GM18517 (cell line): ENCODE measurements at regions not wholly inside any gene's neighbourhood (a gene's known extent, or its start where the extent isn't known, plus 50 kb on each side); places are given as distances from the start of the nearest gene placed in this dataset.

Experiments used
- ATAC-seq: cut with Tn5 transposase; IDR thresholded peaks from one replicate; pipeline ENCODE4 v1.9.1; 2021; ENCODE audit warnings: mild to moderate bottlenecking, moderate library complexity; ENCODE audit not compliant: unreplicated experiment

GRCh38 chr9:118028225-118028624 lies 324.0 kb downstream of the TLR4 start:
- no peak for ATAC-seq

DNA sequence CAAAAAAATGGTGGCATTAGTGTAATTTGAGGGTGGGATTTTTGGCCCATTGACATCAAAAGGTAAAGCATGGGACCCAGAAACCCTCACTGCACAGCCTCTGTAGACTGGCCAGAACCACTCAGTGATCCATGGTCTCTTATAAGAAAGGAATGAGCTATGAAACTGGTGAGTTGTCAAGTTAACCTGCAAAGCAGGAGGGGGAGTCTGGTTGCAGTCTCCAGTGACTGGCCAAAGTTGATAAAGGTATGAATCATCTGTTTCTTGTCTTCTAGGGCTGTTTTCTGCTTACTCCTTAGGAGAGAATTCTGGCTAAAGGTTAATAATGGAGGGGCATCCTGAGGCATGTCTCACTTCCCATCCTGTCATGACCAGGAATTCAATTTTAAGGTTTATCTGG lies 325.2 kb downstream of the TLR4 start:
- no peak for ATAC-seq

GRCh38 chr9:118034701-118035100 lies 330.5 kb downstream of the TLR4 start:
- no peak for ATAC-seq

- ATAC-seq = no peak
Measured at GRCh38 chr9:118038713-118039112, 334.5 kb downstream of the TLR4 start.

DNA sequence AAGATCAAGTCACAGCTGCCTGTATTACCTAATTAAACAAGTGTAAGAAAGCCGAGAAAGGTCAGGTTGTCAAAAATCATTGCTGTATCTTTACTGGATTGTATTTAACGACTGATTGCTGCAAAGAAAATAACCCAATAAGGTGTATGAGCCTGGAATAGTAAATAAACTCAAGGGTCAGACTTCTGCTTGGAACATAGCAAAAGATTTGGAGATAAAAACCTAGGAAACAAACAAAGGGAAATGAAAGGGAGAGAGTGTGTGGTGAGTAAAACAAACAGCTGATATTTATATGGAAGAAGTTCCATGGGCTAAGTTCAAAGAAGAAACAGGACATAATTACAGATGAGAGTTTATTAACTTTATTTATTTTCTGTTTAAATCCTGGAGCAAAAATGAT lies 354.0 kb downstream of the TLR4 start:
- no peak for ATAC-seq

DNA sequence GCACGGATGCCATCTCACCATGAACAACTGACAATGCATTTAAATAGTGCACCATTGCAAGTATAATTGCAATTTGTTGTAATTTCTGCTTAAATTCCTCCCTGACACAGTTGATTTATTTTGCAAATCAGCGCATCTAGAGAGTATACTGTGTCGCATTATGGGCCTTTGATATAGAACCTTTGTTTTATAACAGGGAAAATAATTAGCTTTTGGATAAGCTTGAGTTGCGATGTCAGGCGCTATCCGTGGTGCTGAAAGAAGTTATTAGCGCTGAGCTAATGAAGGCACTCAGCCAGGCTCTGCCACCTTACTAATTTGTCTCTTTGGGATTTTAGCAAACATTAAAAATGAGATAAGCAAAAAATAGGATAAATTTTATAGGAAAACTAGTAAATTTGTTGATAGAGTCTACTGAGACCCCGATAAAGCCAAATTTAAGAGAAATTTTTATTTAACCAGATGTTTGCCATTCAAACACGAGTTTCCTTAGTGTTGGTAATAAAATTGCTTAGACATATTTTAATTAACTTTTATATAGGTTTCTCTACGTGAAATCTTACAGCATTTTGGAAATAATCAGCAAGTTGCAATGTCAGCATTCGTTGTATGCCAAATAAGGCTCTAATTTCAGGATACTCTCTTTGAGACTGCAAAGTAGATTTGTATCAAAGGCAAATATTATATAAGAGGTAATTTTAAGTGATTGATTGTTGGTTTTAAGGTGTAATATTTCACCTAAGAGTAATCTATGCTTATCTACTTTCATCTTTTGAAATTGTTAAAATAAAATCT lies 355.5 kb downstream of the TLR4 start:
- no peak for ATAC-seq

- ATAC-seq = no peak
Measured at GRCh38 chr9:118083161-118083560, 379.0 kb downstream of the TLR4 start.

DNA sequence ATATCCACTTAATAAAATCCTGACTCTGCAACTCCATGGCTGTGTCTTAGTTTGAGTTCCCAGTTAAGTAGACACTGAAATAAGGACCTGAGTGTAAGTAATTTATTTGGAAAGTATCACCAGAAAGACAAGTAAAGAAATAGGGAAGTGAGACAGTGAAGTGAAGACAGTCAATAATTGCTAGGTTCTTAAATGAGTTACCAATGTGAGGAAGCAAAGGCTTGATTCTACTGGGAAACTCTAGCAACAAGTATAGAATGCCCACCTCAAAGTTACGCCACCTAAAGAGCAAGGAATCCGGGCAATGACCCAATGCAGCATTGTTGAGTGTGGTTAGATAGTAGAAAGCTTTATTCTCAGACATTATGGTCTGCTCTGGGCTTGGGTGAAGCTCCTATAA lies 383.9 kb downstream of the TLR4 start:
- ATAC-seq = no peak

DNA sequence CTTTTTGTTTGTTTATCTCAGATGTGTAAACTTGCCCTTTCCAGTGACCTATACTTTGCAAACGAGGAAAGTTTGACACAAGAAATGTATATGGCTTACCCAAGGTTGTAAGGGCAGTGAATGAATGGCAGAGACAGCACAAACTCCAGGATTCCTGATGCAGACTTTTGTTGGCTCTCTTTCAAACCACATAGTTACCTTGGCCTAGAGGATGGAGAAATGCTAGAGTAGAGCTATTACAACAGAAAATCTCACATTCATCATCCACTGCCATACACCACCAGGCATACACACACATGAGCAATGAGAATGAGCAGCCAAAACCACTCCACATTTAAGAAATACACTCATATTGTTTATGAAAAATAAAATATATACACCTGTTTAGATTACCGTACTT lies 387.0 kb downstream of the TLR4 start:
- no peak for ATAC-seq

DNA sequence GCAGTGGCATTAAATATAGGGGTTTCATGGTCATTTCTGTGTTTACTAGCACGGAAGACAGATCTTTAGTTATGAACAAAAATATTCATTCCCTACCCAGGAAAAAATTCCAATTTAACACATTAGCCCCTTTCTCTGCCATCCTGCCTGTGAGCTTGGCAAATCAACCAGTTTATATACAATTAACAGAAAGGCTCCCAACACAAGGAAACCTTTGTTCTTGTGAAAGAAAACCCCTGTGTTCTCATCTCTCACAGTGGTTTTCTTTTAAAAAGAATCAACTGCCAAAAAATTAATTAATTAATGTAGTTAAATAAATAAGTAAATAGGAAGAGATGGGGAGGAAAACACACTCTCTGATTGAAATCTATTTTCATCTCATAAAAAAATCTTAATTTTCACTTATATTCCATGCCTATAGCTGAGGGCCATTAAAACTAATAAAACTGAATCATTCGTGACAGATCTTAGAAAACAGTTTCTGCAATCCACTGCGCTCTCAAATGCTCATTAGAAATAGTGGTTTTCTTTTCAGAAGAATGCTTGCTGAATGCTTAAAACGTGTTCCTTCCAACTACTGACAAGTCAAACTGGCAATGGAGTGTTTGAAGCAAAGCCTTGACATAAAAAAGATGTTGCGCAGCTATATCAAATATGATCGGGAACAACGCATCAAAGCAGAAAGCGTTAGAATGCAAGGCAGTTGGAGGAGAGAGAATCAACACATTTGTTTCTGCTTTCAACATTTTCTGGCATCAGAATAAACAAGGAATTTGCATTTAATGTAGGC lies 387.7 kb downstream of the TLR4 start:
- ATAC-seq = no peak

DNA sequence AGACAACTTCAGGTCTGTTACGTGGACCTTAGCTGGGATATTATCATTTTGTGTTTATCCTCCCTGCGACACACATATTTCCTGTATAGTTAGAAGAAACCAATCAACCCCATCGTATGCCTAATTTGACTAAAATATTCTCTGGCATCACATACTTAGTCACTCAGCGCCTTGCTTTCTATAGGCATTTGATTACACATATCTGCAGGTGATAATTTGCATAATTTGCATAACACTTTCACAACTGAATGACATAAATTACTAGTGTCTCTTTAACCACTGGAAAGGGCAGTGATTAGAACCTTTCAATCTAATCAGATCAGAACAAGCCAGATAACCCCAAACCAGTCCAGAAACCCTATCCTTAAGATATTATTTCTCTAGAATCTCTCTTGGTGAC lies 390.2 kb downstream of the TLR4 start:
- ATAC-seq = peak; percentile 49

DNA sequence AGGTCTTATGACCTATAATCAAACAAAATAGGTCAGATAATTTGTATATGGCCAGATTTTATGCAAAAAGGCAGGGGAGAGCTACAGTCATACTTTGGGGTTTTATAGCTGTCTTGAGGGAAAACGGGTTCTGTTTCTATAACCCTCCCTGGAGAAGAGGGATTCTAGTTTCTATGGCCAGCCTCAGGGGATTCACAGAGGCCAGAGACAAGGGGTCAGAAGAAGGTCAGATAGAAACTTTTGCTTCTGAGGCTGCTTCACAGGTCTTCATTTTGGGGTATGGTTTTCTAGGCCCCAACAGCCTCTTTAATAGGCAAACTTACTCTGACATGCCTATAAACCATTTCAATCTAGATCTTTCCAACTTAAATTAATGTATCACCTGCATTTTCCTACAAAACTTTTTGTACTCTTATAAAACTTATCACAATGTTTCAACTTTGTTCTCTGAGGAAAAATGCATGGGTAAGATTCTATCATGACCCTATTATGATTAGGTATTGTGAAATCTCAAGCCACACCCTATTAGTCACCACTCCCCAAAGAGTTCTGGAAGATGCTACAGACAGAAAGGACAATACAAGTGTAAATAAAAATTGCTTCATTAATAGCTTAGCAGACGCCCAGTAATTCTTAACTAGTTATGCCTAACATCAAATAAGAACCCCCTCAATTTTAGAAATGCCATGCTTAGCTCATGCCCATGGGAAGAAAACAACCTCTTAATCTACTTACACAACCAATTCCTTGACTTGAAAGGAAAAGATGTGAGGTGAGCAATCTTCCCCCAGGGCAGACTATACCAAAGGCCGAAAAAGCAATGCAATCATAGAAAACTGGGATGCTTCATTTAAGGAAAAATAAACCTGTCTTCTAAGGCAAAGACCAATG lies 396.6 kb downstream of the TLR4 start:
- no peak for ATAC-seq

- ATAC-seq = no peak
Measured at GRCh38 chr9:118104363-118104762, 400.2 kb downstream of the TLR4 start.

- no peak for ATAC-seq
Measured at GRCh38 chr9:118108971-118109370, 404.8 kb downstream of the TLR4 start.

DNA sequence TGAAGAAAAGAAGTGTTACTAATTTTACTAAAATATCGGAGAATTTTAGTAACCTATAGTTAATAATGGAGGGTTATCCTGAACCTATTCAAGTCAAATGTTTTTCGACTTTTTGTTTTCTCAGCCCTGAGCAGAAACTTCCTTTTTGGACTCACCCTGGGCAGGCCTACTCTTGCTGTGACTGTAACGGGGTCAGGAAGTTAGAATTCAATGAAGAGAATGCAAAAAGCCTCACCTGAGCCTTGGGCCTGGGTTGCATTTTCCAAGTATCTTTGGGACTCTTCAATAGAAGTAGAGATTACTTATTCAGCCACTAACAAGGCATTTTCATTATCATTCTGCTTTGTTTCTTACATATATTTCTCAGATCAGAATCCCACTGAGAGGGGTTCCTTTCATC lies 405.3 kb downstream of the TLR4 start:
- no peak for ATAC-seq

DNA sequence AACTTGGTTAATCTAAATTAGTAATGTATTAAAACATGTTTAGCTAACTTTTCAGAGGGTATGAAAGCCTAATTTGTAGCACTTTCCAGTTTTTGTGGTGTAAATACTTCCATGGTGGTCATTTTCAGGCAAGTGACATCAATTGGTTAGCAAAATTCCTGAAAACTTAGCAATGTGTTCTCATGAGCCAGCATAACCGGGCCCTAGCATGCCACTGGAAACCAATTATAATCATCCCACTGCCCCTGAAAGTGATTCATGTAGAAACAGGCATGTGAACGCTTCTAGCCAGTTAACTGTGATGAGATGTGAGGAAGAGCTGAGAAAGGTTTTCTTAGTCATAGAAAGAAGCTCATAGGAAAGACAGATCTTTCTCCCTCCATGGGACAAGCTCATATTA lies 417.2 kb downstream of the TLR4 start:
- ATAC-seq = no peak

GRCh38 chr9:118128313-118128712 lies 424.1 kb downstream of the TLR4 start:
- no peak for ATAC-seq

DNA sequence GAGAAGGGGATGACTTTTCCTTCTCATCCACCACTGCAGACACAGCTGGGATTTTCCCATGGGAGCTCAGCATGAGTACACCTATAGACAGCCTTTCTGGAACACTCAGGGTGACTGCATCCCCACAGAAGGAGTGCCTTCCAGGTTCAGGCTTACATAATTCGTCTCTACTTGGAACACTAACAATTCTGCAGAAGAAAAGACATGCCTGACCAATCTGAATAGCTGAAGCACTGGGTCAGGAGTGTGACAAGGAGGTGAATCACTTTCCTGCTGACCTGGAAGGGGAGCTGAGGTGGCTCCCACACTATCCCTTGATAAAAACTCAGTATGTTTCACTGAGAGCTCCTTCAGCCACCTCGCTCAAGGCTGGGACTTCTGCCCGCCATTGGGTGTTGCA lies 425.3 kb downstream of the TLR4 start:
- no peak for ATAC-seq

GRCh38 chr9:118148990-118149389 lies 444.8 kb downstream of the TLR4 start:
- no peak for ATAC-seq

- ATAC-seq = no peak
Measured at GRCh38 chr9:118156846-118157245, 452.6 kb downstream of the TLR4 start.

DNA sequence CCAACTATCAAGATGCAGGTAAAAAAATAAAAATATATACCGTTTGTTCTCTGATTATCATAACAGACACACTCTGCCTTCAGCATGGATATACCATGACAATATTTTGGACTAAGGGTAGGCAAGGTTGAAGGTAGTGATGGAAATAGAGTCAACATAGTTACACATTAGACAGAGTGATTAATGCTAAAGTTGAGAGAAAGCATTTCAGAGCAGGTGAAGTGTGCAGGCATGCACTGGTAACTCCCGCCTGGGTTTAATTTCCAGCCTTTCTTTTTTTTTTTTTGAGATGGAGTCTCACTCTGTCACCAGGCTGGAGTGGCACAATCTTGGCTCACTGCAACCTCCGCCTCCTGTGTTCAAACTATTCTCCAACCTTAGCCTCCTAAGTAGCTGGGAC lies 458.5 kb downstream of the TLR4 start:
- ATAC-seq = no peak
